ENCODE measurements at regions not wholly inside any gene's neighbourhood (a gene's known extent, or its start where the extent isn't known, plus 50 kb on each side); places are given as distances from the start of the nearest gene placed in this dataset.

DNA sequence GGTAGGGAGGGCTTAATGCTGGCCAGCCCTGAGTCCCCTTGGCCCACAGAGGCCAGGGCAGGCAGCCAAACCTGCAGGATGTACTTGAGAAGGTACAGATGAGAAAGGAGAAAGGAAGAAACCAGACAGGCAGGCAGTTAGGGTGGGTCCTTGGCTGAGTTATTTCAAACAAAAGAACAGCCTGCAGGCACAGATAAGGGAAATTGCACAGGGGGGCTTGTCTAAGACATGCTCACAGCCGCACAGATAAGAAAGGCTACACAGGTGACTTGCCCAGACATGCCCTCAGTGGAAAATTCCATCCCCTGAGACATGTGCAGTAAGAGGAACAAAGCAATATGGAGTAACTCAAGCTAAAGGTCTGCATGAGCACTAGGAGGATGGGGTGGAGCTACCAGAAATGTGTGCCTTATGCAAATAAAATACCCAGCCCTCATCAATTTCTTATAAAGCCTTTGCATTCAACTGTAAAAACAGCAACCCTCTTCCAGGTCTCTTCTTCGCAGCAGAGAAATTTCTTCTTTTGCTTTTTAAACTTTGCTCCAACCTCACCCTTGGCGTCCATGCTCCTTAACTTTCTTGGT lies 158.2 kb upstream of the RGS6 start:
- no peak for TF ChIP-seq CTCF (IDR thresholded peaks at IDR 0.05)
- no peak for TF ChIP-seq POLR2A (IDR thresholded peaks at IDR 0.05)

Measured in right lobe of liver (tissue), 4 donors.